ENCODE measurements at regions not wholly inside any gene's neighbourhood (a gene's known extent, or its start where the extent isn't known, plus 50 kb on each side); places are given as distances from the start of the nearest gene placed in this dataset.
"Not testable (repeated sequence)": the region's sequence is repeated elsewhere in the genome, so short reads cannot be mapped to it uniquely, and the experiment has no call there.

- not testable (repeated sequence) for DNase-seq
These were observed 117.4 kb upstream of the SYT13 start for GRCh38 chr11:45403521-45403920.

- DNase-seq, result no peak
These were observed 116.0 kb upstream of the SYT13 start for GRCh38 chr11:45402049-45402630.

GRCh38 chr11:45400591-45400990, 114.5 kb upstream of the SYT13 start:
- no peak for DNase-seq

DNA sequence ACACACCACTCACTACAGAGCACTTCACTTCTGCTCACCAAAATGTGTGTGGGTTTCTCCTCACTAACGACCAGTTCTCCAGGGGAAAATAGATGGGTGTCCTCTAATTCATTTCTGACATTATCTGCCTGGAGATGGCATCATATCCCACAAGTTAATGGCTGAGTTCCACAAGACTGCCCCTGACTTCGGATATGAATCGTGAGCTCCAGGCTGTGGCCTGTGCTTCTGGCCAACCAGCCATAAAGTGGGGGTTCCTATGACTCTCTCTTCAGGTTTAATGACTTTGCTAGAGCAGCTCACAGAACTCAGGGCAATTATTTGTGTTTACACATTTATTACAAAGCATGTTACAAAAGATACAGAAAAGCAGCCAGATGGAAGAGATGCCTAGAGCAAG, 113.0 kb upstream of the SYT13 start:
- DNase-seq, result no peak

- DNase-seq, result no peak
These were observed 112.2 kb upstream of the SYT13 start for GRCh38 chr11:45398325-45398724.

- DNase-seq, result no peak
These were observed 110.3 kb upstream of the SYT13 start for GRCh38 chr11:45396394-45396793.

- DNase-seq, result no peak
These were observed 109.8 kb upstream of the SYT13 start for GRCh38 chr11:45395947-45396346.

DNA sequence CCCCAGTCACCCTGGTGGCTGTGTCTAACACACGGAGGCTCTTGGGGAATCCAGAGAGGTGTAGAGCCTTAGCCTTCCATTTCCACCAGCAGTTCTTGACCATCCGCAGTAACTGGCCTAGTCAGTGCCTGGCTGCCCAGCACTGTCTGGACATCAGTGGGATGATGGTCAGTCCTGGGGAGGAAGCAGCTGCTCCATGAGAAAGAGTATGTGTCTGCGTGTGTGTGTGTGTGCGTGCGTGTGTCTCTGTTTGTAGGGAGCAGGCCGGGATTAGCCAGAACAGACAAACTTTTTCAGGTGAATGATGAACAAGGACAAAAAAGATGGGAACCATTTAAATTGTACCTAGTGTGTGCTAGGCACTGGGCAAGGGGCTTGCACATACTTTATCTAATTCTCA, 109.3 kb upstream of the SYT13 start:
- DNase-seq, result no peak

DNA sequence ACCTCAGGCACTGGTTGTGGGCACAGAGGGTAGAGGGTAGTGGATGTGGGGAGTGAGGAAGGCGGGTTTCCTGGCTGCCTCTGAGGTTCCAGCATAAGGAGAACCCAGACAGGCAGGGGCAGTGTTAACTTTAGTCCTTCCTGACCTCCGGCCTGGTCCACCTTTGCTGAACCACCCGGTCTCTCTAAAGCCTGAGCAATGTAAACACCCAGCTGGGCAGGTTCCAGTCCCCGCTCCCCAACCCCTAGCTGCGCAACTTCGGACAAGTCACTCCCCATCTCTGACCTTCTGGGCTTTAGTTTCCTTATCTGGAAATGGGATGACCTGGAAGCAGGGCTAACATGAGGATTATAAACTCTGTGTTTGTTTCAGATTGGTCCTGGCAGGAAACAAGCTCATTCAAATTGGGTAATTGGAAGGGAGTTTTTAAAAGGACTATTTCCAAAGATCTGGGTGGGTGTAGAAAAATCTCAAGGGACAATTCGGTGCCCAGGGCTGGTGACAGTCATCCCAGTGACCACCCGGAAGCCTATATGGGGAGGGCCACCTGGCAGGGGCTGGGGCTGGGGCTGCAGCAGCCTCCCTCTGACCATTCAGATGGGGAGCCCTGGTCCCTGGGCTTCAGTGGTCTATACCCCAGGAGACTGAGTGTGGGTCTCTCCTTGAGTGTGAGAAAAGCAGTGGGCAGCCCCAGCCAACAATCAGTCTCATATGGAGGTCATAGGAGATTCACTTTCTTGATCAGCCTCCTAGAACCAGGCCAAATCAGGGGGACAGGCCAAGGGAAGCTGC, 108.3 kb upstream of the SYT13 start:
- no peak for DNase-seq

DNA sequence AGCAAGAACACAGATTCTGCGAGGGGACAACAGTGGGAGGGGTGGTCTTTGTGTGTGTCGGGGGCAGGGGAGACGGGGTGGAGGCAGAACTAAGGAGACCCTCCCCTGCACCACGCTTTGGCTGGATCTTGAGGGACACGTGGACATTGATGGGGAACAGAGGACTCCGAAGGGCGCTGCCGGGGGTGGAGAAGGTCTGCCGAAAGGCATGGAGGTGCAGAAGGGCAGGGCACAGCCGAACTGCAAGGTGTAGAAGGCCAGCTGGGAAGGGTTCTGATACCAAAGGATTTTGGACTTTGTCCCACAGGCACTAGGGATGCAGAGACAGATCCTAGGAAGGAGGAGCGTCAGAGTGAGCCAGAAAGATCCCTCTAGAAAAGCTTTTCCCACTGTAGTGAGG, 107.7 kb upstream of the SYT13 start:
- no peak for DNase-seq

DNA sequence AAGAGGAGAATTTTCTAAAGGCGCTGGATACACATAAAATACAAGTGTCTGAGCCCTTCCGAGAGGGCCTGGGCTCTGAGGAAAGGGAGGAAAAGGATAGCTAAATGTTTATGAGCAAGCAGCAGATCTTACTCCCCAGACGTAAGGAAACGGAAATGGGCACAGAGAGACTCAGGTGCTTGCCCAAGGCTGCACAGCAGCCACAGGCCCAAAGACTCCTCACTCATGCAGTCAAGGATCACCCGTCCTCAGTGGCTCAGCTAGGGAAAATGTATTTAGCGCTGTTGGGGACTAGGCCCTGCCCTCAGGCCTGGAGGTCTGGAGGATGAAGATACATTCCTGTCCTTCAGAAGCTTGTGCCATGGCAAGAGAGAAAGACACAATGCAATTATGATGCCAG, 107.2 kb upstream of the SYT13 start:
- DNase-seq, result no peak

DNA sequence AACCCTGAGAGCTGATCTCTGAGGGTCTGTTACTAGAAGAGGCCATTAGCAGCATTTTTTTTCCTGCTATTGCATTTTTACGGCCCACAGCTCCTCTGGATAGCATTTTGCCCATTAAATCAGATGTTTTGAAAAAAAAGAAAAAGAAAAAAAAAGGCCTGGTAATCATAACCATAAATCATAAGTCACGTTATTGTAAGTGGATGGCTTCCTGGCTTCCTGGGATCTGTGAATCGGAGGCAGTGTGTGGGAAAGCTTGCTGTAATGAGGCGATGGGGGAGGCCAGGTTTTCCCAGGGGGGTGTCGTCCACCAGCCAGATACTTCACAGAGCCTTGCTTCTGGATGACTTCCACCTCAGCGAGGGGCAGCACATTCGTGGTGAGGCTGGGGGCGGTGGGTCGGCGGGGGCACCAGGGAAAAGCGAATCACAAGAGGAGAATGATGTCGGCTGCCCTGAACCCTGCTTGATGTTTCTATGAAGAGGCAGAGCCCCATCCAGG, 106.5 kb upstream of the SYT13 start:
- no peak for DNase-seq

GRCh38 chr11:45392154-45392553, 106.0 kb upstream of the SYT13 start:
- DNase-seq, result no peak

- DNase-seq, result no peak
These were observed 105.2 kb upstream of the SYT13 start for GRCh38 chr11:45391168-45391850.

DNA sequence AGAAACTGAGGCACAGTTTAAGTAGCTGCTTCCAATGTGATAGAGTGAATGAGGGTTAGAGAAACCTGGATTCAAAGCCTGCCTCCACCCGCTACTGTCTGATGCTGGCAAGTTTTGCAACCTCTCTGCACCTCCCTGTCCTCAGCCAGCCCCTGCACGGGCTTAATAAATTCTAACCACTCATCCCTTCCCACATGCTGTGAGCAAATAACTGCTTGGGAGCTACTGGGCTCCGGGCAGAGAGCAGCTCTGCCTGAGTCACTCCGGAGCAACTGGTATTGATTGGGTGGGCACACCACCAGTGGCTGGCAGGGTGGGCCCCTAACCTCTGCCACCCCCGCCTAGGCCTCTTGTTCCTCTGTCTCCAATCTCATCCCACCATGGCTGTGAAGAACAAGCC, 104.3 kb upstream of the SYT13 start:
- no peak for DNase-seq

- DNase-seq, result no peak
These were observed 102.3 kb upstream of the SYT13 start for GRCh38 chr11:45388472-45388871.

- not testable (repeated sequence) for DNase-seq
These were observed 101.7 kb upstream of the SYT13 start for GRCh38 chr11:45387885-45388284.

DNA sequence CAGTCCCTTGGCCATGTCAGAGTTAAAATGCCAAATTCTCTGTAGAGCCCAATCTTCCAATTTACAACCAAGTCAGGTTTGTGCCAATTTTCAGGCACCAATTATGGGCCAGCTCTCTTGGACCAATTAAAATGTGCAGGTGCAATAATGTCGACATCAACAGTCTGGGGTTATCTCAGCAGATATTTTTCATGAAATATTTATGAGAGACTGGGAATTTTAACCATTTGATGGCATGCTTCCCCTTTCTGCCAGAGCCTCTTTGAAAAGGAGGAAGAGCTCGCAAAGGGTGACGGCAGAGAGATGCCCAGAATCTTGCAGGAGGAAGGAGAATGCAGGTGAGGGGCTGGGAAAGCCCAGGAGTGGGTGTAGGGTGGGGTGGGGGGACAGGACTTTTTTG, 100.8 kb upstream of the SYT13 start:
- DNase-seq, result no peak

DNA sequence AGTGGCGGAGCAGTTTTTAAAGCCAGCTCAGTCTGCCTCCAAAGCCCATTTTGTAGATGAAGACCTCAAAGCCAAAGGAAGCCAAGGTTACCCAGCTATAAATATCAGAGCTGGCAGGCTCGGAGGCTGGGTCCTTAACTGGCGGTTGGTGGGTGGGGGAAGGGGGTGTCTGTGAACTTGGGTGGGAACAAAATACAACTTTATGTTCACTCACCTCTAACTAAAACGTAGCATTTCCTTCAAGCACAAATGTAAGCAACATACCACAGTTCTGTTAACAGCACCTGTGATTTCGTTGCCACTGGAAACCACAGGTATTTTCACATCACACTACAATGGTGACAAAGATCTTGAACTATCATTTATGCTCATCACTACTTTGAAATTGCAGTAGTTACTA, 99.7 kb upstream of the SYT13 start:
- no peak for DNase-seq

- no peak for DNase-seq
These were observed 99.3 kb upstream of the SYT13 start for GRCh38 chr11:45385423-45385822.

GRCh38 chr11:45384711-45385241, 98.6 kb upstream of the SYT13 start:
- no peak for DNase-seq

- no peak for DNase-seq
These were observed 97.9 kb upstream of the SYT13 start for GRCh38 chr11:45384016-45384415.

DNA sequence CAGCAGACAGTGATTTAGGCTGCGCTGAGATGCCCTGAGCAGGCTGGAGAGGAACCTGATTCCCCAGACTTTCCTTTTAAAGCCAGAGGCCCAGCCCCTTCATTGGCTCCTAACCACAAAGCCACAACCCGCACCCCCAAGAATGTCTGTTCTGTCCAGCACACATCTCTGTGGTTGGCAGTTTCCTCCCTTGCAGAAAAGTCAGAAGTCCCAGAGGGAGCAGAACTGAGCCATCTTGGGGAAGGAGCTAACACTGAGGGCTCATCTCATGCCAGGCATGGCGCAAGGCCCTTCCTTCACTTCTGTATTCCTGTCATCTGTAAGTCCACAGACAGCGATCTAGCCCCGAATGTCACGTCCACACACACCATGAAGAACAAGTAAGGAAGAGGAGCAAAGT, 97.1 kb upstream of the SYT13 start:
- no peak for DNase-seq
